ENCODE measurements at regions not wholly inside any gene's neighbourhood (a gene's known extent, or its start where the extent isn't known, plus 50 kb on each side); places are given as distances from the start of the nearest gene placed in this dataset.

DNA sequence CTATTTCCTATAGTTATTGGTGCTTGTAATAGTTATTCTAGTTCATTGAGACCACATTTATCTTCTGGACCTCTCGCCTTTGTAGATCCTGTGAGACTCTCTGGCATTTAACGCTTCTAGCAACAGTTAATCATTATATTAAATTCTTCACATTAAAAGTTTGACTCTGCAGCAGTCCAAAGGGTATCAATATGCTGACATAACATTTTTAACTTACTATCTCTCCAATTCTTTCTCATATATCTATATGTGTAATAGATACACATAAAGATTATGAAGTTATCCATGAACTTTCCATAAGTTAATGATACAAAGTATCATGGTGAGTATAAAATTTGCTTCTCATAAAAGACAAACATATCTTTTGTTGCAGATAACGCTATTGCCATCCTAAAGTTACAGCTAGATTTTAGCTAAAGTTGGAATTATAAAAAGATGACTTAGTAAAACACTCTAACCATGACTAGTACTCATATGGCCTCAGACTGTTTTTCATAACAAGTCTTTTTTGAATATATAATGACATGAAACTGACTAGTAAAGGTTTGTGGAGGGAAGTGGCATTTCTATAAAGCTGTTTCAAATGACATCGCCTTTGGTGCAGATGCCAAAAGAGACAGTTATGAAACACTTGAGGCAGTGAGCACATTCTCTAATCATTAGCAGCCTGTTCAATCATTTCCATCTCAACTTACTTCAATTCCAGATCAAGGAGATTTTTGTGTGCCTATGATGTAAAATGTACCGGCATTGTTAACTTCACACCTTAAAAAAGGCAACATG is 379.3 kb upstream of the CBLB start:
- Histone ChIP-seq H3K27ac (ENCODE audit: low read depth in 1 of 2, low read length in 2 of 2) (no peak overlapping the region), H3K9ac (ENCODE audit: low read depth in 1 of 2, low read length in 2 of 2) (no peak overlapping the region), H3K9me3 (ENCODE audit: control insufficient read depth in 4 of 4, low read length in 3 of 4) (no peaks in the 10 kb centered on the region), H3K27me3 (ENCODE audit: control insufficient read depth in 4 of 4, insufficient read depth in 4 of 4, low read length in 3 of 4) (no peaks in the 10 kb centered on the region), H3K4me1 (ENCODE audit: control insufficient read depth in 4 of 4, insufficient read depth in 4 of 4, low read length in 3 of 4) (peaks cover 0 to 3% (median 0%) of the 10 kb centered on the region in 4 donors), H3K36me3 (ENCODE audit: control insufficient read depth in 4 of 4, insufficient read depth in 3 of 4, low read depth in 1 of 4, low read length in 3 of 4) (no peaks in the 10 kb centered on the region), H3K4me3 (ENCODE audit: low read depth in 1 of 3, low read length in 3 of 3) (no peak overlapping the region)
- DNase-seq (ENCODE audit: low spot score): no peak
- TF ChIP-seq, protein P1, sequence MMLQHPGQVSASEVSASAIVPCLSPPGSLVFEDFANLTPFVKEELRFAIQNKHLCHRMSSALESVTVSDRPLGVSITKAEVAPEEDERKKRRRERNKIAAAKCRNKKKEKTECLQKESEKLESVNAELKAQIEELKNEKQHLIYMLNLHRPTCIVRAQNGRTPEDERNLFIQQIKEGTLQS (IDR thresholded peaks at IDR 0.05): no peak
- TF ChIP-seq SP1 (IDR thresholded peaks at IDR 0.05) (no peak), TAF1 (conservative IDR thresholded peaks at IDR 0.05) (no peak), FOXA2 (IDR thresholded peaks at IDR 0.05) (no peak), HNF4G (IDR thresholded peaks at IDR 0.05) (no peak), GABPA (IDR thresholded peaks at IDR 0.05 in 1 of 2, conservative IDR thresholded peaks at IDR 0.05 in 1 of 2) (no peak)
- TF ChIP-seq, protein P2, sequence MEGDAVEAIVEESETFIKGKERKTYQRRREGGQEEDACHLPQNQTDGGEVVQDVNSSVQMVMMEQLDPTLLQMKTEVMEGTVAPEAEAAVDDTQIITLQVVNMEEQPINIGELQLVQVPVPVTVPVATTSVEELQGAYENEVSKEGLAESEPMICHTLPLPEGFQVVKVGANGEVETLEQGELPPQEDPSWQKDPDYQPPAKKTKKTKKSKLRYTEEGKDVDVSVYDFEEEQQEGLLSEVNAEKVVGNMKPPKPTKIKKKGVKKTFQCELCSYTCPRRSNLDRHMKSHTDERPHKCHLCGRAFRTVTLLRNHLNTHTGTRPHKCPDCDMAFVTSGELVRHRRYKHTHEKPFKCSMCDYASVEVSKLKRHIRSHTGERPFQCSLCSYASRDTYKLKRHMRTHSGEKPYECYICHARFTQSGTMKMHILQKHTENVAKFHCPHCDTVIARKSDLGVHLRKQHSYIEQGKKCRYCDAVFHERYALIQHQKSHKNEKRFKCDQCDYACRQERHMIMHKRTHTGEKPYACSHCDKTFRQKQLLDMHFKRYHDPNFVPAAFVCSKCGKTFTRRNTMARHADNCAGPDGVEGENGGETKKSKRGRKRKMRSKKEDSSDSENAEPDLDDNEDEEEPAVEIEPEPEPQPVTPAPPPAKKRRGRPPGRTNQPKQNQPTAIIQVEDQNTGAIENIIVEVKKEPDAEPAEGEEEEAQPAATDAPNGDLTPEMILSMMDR (IDR thresholded peaks at IDR 0.05; ENCODE audit: low read depth, low read length, missing input control): no peak
- TF ChIP-seq, protein P3, sequence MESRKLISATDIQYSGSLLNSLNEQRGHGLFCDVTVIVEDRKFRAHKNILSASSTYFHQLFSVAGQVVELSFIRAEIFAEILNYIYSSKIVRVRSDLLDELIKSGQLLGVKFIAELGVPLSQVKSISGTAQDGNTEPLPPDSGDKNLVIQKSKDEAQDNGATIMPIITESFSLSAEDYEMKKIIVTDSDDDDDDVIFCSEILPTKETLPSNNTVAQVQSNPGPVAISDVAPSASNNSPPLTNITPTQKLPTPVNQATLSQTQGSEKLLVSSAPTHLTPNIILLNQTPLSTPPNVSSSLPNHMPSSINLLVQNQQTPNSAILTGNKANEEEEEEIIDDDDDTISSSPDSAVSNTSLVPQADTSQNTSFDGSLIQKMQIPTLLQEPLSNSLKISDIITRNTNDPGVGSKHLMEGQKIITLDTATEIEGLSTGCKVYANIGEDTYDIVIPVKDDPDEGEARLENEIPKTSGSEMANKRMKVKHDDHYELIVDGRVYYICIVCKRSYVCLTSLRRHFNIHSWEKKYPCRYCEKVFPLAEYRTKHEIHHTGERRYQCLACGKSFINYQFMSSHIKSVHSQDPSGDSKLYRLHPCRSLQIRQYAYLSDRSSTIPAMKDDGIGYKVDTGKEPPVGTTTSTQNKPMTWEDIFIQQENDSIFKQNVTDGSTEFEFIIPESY (IDR thresholded peaks at IDR 0.05): no peak
- TF ChIP-seq, protein P4, sequence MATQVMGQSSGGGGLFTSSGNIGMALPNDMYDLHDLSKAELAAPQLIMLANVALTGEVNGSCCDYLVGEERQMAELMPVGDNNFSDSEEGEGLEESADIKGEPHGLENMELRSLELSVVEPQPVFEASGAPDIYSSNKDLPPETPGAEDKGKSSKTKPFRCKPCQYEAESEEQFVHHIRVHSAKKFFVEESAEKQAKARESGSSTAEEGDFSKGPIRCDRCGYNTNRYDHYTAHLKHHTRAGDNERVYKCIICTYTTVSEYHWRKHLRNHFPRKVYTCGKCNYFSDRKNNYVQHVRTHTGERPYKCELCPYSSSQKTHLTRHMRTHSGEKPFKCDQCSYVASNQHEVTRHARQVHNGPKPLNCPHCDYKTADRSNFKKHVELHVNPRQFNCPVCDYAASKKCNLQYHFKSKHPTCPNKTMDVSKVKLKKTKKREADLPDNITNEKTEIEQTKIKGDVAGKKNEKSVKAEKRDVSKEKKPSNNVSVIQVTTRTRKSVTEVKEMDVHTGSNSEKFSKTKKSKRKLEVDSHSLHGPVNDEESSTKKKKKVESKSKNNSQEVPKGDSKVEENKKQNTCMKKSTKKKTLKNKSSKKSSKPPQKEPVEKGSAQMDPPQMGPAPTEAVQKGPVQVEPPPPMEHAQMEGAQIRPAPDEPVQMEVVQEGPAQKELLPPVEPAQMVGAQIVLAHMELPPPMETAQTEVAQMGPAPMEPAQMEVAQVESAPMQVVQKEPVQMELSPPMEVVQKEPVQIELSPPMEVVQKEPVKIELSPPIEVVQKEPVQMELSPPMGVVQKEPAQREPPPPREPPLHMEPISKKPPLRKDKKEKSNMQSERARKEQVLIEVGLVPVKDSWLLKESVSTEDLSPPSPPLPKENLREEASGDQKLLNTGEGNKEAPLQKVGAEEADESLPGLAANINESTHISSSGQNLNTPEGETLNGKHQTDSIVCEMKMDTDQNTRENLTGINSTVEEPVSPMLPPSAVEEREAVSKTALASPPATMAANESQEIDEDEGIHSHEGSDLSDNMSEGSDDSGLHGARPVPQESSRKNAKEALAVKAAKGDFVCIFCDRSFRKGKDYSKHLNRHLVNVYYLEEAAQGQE (IDR thresholded peaks at IDR 0.05): no peak
- TF ChIP-seq, protein P5, sequence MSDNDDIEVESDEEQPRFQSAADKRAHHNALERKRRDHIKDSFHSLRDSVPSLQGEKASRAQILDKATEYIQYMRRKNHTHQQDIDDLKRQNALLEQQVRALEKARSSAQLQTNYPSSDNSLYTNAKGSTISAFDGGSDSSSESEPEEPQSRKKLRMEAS (IDR thresholded peaks at IDR 0.05): no peak
- 80% methylated on average over 5 of the region's 5 CpGs for WGBS

DNA sequence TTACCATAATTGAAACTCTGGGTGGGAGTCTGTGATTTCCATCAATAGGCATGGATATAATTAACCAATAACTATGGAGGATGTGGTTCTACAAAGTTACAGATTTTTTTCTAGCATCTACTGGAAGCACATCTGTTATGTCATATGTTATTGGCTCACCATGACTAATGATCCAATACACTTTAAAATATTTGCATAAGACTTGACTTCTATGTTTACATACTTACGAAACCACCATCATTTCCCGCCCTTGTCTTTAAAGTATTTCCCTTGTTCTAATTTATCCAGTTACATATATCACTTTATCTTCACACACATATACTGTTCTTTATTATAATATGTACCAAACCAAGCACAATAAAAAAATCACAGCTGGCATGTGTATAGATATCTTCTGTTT is 380.3 kb upstream of the CBLB start:
- no peak for DNase-seq (ENCODE audit: low spot score)
- Histone ChIP-seq H3K4me3 (ENCODE audit: low read depth in 1 of 3, low read length in 3 of 3) (no peak overlapping the region), H3K4me1 (ENCODE audit: control insufficient read depth in 4 of 4, insufficient read depth in 4 of 4, low read length in 3 of 4) (peaks cover 0 to 3% (median 0%) of the 10 kb centered on the region in 4 donors), H3K27me3 (ENCODE audit: control insufficient read depth in 4 of 4, insufficient read depth in 4 of 4, low read length in 3 of 4) (no peaks in the 10 kb centered on the region), H3K9me3 (ENCODE audit: control insufficient read depth in 4 of 4, low read length in 3 of 4) (no peaks in the 10 kb centered on the region), H3K9ac (ENCODE audit: low read depth in 1 of 2, low read length in 2 of 2) (no peak overlapping the region), H3K27ac (ENCODE audit: low read depth in 1 of 2, low read length in 2 of 2) (no peak overlapping the region), H3K36me3 (ENCODE audit: control insufficient read depth in 4 of 4, insufficient read depth in 3 of 4, low read depth in 1 of 4, low read length in 3 of 4) (no peaks in the 10 kb centered on the region)
- TF ChIP-seq GABPA (IDR thresholded peaks at IDR 0.05 in 1 of 2, conservative IDR thresholded peaks at IDR 0.05 in 1 of 2) (no peak), FOXA2 (IDR thresholded peaks at IDR 0.05) (no peak), JUND (IDR thresholded peaks at IDR 0.05) (no peak), NR2F2 (IDR thresholded peaks at IDR 0.05) (no peak), FOXA1 (IDR thresholded peaks at IDR 0.05) (no peak), HNF4A (conservative IDR thresholded peaks at IDR 0.05) (no peak), EGR1 (IDR thresholded peaks at IDR 0.05; ENCODE audit: low read depth in 2 of 2) (no peak), TAF1 (conservative IDR thresholded peaks at IDR 0.05) (no peak), SP1 (IDR thresholded peaks at IDR 0.05) (no peak), RAD21 (IDR thresholded peaks at IDR 0.05) (no peak), RXRA (IDR thresholded peaks at IDR 0.05) (no peak), HNF4G (IDR thresholded peaks at IDR 0.05) (no peak), YY1 (IDR thresholded peaks at IDR 0.05) (no peak)
- TF ChIP-seq, protein P5 (IDR thresholded peaks at IDR 0.05): no peak
- TF ChIP-seq, protein P3 (IDR thresholded peaks at IDR 0.05): no peak
- TF ChIP-seq, protein P2 (IDR thresholded peaks at IDR 0.05; ENCODE audit: low read depth, low read length, missing input control): no peak
- 63% methylated on average over 2 of the region's 2 CpGs for WGBS

All from liver (tissue), 8 donors.